Transverse colon (tissue), 4 donors: ENCODE measurements at regions not wholly inside any gene's neighbourhood (a gene's known extent, or its start where the extent isn't known, plus 50 kb on each side); places are given as distances from the start of the nearest gene placed in this dataset.

ENCODE experiments used
- DNase-seq: peaks from one replicate; pipeline ENCODE4 v3.0.0-alpha.2; 2019
- H3K27ac ChIP-seq, 4 donors: fragments of 200-600 bp; sonication (generic); 2 replicates each; pipeline ENCODE4 v1.5.1; 2016 to 2018; ENCODE audit warnings: inconsistent platforms in 4 of 4
- H3K27me3 ChIP-seq: fragments of 200-600 bp; sonication (generic); 2 replicates; pipeline ENCODE4 v1.5.1; 2017; ENCODE audit warnings: inconsistent platforms
- H3K36me3 ChIP-seq, 4 donors: fragments of 200-600 bp; sonication (generic); 2 replicates each; pipeline ENCODE4 v1.5.1; 2017 to 2019; ENCODE audit warnings: inconsistent platforms in 4 of 4
- H3K4me1 ChIP-seq, 4 donors: fragments of 200-600 bp; sonication (generic); 2 replicates each; pipeline ENCODE4 v1.5.1; 2017 to 2020; ENCODE audit warnings: inconsistent platforms in 4 of 4
- H3K4me3 ChIP-seq, 4 donors: fragments of 200-600 bp; sonication (generic); 1 replicate in 1 of 4; 2 replicates in 3 of 4; pipeline versions ENCODE4 v1.5.1 to v1.6.1; 2017 to 2019; ENCODE audit warnings: inconsistent platforms in 4 of 4
- H3K9me3 ChIP-seq, 2 donors: fragments of 200-600 bp; sonication (generic); 2 replicates each; pipeline ENCODE4 v1.5.1; 2017 to 2019; ENCODE audit warnings: inconsistent platforms in 2 of 2
- CTCF ChIP-seq, 5 experiments: fragments of 200-600 bp in 3 of 5; fragments of 450-650 bp in 2 of 5; sonication (generic) in 3 of 5; IDR thresholded peaks; 1 replicate in 2 of 5; 2 replicates in 3 of 5; pipeline ENCODE4 v1.5.1; 2016 to 2017; ENCODE audit warnings: antibody characterized with exemption in 5 of 5, inconsistent platforms in 3 of 5, mild to moderate bottlenecking in 2 of 5, moderate library complexity in 1 of 5
- EP300 ChIP-seq: sonication (generic); formaldehyde crosslinking; IDR thresholded peaks from one replicate; pipeline ENCODE4 v1.6.1; 2017; ENCODE audit warnings: antibody characterized with exemption, low read depth
- POLR2A ChIP-seq: fragments of 450-650 bp; IDR thresholded peaks from one replicate; pipeline ENCODE4 v1.6.1; 2016; ENCODE audit warnings: antibody characterized with exemption, mild to moderate bottlenecking, moderate library complexity
- POLR2AphosphoS5 ChIP-seq, 3 donors: sonication (generic); formaldehyde crosslinking; IDR thresholded peaks; one replicate each; pipeline ENCODE4 v1.6.1; 2016; ENCODE audit warnings: antibody characterized with exemption in 3 of 3
- WGBS, 2 donors: methylation state at CpG; one replicate each; pipeline ENCODE4 v1.1.5; 2018; ENCODE audit warnings: low coverage in 1 of 2; 5-methylcytosine and 5-hydroxymethylcytosine counted together
- in situ Hi-C, 4 donors: fragments of 200-750 bp; cut with MboI; loops; one replicate each; pipeline versions ENCODE4 v1.15.0 to v1.15.1; 2017; ENCODE audit warnings: low sequenced_read_pairs in 3 of 4, low pct_ligation_motif_present in 1 of 4, low pct_unique_long_range_greater_than_20kb in 1 of 4
- intact Hi-C: fragments of 100-400 bp; cut with DNase I; formaldehyde crosslinking; loops from one replicate; pipeline ENCODE4 v1.15.1; 2023; ENCODE audit warnings: low total_unique reads

GRCh38 chr1:17990401-17990800 lies 117.2 kb upstream of the IGSF21 start:
- Histone ChIP-seq H3K27me3 (no peaks in the 10 kb centered on the region), H3K36me3 (no peaks in the 10 kb centered on the region), H3K27ac (no peak overlapping the region), H3K9me3 (no peaks in the 10 kb centered on the region), H3K4me1 (no peaks in the 10 kb centered on the region), H3K4me3 (no peak overlapping the region)
- no peak for TF ChIP-seq POLR2A
- TF ChIP-seq EP300: no peak
- no peak for TF ChIP-seq POLR2AphosphoS5 (IDR thresholded peaks at IDR 0.05)
- no peak for TF ChIP-seq CTCF (IDR thresholded peaks at IDR 0.05)
- 60% methylated on average over 1 of the region's 1 CpG; no CpG with 5 or more reads in 1 of the 2 donors for WGBS, 2 donors
- intact Hi-C loops: no loop called here
- in situ Hi-C loops: no loop called here
- DNase-seq: no peak

GRCh38 chr1:17991996-17992395 lies 115.6 kb upstream of the IGSF21 start:
- no peaks in the 10 kb centered on the region for H3K4me1 ChIP-seq
- no peak overlapping the region for H3K27ac ChIP-seq
- no peak for DNase-seq
- peaks cover 2% of the 10 kb centered on the region for H3K27me3 ChIP-seq
- H3K4me3 ChIP-seq: no peak overlapping the region
- H3K9me3 ChIP-seq: no peaks in the 10 kb centered on the region
- no peak for TF ChIP-seq POLR2AphosphoS5 (IDR thresholded peaks at IDR 0.05)
- TF ChIP-seq POLR2A: no peak
- no peak for TF ChIP-seq EP300
- TF ChIP-seq CTCF (IDR thresholded peaks at IDR 0.05): no peak
- intact Hi-C loops (no loop called here), in situ Hi-C loops (no loop called here)
- 75% methylated on average over 4 of the region's 4 CpGs; no CpG with 5 or more reads in 1 of the 2 donors for WGBS, 2 donors
- no peaks in the 10 kb centered on the region for H3K36me3 ChIP-seq

- no peaks in the 10 kb centered on the region for H3K4me1 ChIP-seq
- intact Hi-C loops (no loop called here), in situ Hi-C loops (no loop called here)
- no peaks in the 10 kb centered on the region for H3K9me3 ChIP-seq
- H3K36me3 ChIP-seq: no peaks in the 10 kb centered on the region
- H3K27ac ChIP-seq: no peak overlapping the region
- 75 to 100% methylated on average over 2 to 5 of the region's 5 CpGs for whole genome bisulfite sequencing, 2 donors
- H3K4me3 ChIP-seq: no peak overlapping the region
- no peak for DNase-seq
- TF ChIP-seq EP300 (no peak), POLR2A (no peak), CTCF (IDR thresholded peaks at IDR 0.05) (no peak), POLR2AphosphoS5 (IDR thresholded peaks at IDR 0.05) (no peak)
- peaks cover 2% of the 10 kb centered on the region for H3K27me3 ChIP-seq
Observed at GRCh38 chr1:17992800-17993199, 114.8 kb upstream of the IGSF21 start.

GRCh38 chr1:17994046-17994445 lies 113.6 kb upstream of the IGSF21 start:
- intact Hi-C loops: no loop called here
- 56 to 100% methylated on average over 1 to 5 of the region's 5 CpGs for WGBS, 2 donors

More at GRCh38 chr1:17994046-17994445, 113.6 kb upstream of the IGSF21 start:
- H3K27me3 ChIP-seq: peaks cover 2% of the 10 kb centered on the region
- no peaks in the 10 kb centered on the region for H3K4me1 ChIP-seq
- in situ Hi-C loops: no loop called here
- H3K36me3 ChIP-seq: no peaks in the 10 kb centered on the region
- no peak overlapping the region for H3K4me3 ChIP-seq
- H3K9me3 ChIP-seq: no peaks in the 10 kb centered on the region
- H3K27ac ChIP-seq: no peak overlapping the region
- no peak for DNase-seq
- no peak for TF ChIP-seq POLR2AphosphoS5 (IDR thresholded peaks at IDR 0.05)
- TF ChIP-seq CTCF (IDR thresholded peaks at IDR 0.05): no peak
- no peak for TF ChIP-seq EP300
